ENCODE measurements at regions not wholly inside any gene's neighbourhood (a gene's known extent, or its start where the extent isn't known, plus 50 kb on each side); places are given as distances from the start of the nearest gene placed in this dataset.
"Not testable (repeated sequence)": the region's sequence is repeated elsewhere in the genome, so short reads cannot be mapped to it uniquely, and the experiment has no call there.

DNA sequence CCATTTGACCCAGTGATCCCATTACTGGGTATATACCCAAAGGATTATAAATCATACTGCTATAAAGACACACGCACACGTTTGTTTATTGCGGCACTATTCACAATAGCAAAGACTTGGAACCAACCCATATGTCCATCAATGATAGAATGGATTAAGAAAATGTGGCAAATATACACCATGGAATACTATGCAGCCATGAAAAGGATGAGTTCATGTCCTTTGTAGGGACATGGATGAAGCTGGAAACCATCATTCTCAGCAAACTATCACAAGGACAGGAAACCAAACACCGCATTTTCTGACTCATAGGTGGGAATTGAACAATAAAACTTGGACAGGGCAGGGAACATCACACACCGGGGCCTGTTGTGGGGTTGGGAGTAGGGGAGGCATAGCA lies 213.9 kb downstream of the S1PR1 start:
- TF ChIP-seq, protein P1, sequence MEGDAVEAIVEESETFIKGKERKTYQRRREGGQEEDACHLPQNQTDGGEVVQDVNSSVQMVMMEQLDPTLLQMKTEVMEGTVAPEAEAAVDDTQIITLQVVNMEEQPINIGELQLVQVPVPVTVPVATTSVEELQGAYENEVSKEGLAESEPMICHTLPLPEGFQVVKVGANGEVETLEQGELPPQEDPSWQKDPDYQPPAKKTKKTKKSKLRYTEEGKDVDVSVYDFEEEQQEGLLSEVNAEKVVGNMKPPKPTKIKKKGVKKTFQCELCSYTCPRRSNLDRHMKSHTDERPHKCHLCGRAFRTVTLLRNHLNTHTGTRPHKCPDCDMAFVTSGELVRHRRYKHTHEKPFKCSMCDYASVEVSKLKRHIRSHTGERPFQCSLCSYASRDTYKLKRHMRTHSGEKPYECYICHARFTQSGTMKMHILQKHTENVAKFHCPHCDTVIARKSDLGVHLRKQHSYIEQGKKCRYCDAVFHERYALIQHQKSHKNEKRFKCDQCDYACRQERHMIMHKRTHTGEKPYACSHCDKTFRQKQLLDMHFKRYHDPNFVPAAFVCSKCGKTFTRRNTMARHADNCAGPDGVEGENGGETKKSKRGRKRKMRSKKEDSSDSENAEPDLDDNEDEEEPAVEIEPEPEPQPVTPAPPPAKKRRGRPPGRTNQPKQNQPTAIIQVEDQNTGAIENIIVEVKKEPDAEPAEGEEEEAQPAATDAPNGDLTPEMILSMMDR (IDR thresholded peaks at IDR 0.05) = not testable (repeated sequence)
- TF ChIP-seq POLR2AphosphoS5 (IDR thresholded peaks at IDR 0.05); EP300 (IDR thresholded peaks at IDR 0.05; ENCODE audit: low read depth): not testable (repeated sequence)
